ENCODE measurements at regions not wholly inside any gene's neighbourhood (a gene's known extent, or its start where the extent isn't known, plus 50 kb on each side); places are given as distances from the start of the nearest gene placed in this dataset.

DNA sequence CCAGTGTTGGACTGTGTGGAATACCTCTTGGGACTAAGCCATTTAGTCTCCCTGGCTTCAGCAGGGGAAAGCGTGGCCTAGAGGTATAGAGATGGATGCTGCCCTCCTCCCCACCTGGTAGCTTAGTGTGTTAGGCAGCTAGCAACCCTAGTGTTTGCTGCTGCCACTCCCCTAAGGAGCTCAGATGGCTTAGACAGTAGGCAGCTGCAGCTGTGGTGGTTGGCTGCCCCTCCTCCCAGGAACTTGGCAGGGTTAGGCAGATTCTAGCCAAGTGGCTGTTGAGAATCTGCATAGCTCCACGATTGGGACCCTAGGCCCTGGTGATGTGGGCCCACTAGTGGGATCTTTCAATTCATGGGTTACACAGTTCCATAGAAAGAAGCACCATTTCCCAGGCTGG is 550.4 kb upstream of the CHAC2 start:
- CTCF ChIA-PET = no interaction called here

More for the DNA sequence above, 550.4 kb upstream of the CHAC2 start:
- no peak overlapping the region for H3K9ac ChIP-seq (ENCODE audit: control insufficient read depth, insufficient read depth, low read length)
- TF ChIP-seq SREBF2 (IDR thresholded peaks at IDR 0.05; ENCODE audit: low read length) (no peak), EZH2 (IDR thresholded peaks at IDR 0.05; ENCODE audit: borderline replicate concordance, control insufficient read depth, low read depth, low read length) (no peak), RCOR1 (conservative IDR thresholded peaks at IDR 0.05; ENCODE audit: low read depth, low read length) (no peak), CBX3 (IDR thresholded peaks at IDR 0.05; ENCODE audit: borderline replicate concordance, low read depth) (no peak), RBBP5 (conservative IDR thresholded peaks at IDR 0.05) (no peak), RELA (IDR thresholded peaks at IDR 0.05; ENCODE audit: borderline replicate concordance, partially characterized antibody) (no peak), SUPT20H (IDR thresholded peaks at IDR 0.05; ENCODE audit: borderline replicate concordance, control insufficient read depth, low read depth, low read length) (no peak), NFYA (IDR thresholded peaks at IDR 0.05; ENCODE audit: borderline replicate concordance, low read depth, low read length) (no peak), NFIC (IDR thresholded peaks at IDR 0.05; ENCODE audit: low read depth, low read length) (no peak), ZNF207 (IDR thresholded peaks at IDR 0.05; ENCODE audit: borderline replicate concordance) (no peak), CREM (IDR thresholded peaks at IDR 0.05; ENCODE audit: low read depth) (no peak), MYB (IDR thresholded peaks at IDR 0.05; ENCODE audit: borderline replicate concordance, low read depth, low read length) (no peak), NRF1 (conservative IDR thresholded peaks at IDR 0.05; ENCODE audit: low read depth, low read length) (no peak), RB1 (IDR thresholded peaks at IDR 0.05; ENCODE audit: borderline replicate concordance) (no peak), MEF2B (IDR thresholded peaks at IDR 0.05; ENCODE audit: partially characterized antibody, poor library complexity, severe bottlenecking) (no peak), FOXM1 (IDR thresholded peaks at IDR 0.05; ENCODE audit: low read depth, low read length) (no peak)
- TF ChIP-seq, protein P1, sequence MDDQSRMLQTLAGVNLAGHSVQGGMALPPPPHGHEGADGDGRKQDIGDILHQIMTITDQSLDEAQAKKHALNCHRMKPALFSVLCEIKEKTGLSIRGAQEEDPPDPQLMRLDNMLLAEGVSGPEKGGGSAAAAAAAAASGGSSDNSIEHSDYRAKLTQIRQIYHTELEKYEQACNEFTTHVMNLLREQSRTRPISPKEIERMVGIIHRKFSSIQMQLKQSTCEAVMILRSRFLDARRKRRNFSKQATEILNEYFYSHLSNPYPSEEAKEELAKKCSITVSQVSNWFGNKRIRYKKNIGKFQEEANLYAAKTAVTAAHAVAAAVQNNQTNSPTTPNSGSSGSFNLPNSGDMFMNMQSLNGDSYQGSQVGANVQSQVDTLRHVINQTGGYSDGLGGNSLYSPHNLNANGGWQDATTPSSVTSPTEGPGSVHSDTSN (IDR thresholded peaks at IDR 0.05; ENCODE audit: insufficient replicate concordance, low read depth, low read length) = no peak
- TF ChIP-seq, protein P2, sequence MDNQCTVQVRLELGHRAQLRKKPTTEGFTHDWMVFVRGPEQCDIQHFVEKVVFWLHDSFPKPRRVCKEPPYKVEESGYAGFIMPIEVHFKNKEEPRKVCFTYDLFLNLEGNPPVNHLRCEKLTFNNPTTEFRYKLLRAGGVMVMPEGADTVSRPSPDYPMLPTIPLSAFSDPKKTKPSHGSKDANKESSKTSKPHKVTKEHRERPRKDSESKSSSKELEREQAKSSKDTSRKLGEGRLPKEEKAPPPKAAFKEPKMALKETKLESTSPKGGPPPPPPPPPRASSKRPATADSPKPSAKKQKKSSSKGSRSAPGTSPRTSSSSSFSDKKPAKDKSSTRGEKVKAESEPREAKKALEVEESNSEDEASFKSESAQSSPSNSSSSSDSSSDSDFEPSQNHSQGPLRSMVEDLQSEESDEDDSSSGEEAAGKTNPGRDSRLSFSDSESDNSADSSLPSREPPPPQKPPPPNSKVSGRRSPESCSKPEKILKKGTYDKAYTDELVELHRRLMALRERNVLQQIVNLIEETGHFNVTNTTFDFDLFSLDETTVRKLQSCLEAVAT (IDR thresholded peaks at IDR 0.05) = no peak
- TF ChIP-seq, protein P3, sequence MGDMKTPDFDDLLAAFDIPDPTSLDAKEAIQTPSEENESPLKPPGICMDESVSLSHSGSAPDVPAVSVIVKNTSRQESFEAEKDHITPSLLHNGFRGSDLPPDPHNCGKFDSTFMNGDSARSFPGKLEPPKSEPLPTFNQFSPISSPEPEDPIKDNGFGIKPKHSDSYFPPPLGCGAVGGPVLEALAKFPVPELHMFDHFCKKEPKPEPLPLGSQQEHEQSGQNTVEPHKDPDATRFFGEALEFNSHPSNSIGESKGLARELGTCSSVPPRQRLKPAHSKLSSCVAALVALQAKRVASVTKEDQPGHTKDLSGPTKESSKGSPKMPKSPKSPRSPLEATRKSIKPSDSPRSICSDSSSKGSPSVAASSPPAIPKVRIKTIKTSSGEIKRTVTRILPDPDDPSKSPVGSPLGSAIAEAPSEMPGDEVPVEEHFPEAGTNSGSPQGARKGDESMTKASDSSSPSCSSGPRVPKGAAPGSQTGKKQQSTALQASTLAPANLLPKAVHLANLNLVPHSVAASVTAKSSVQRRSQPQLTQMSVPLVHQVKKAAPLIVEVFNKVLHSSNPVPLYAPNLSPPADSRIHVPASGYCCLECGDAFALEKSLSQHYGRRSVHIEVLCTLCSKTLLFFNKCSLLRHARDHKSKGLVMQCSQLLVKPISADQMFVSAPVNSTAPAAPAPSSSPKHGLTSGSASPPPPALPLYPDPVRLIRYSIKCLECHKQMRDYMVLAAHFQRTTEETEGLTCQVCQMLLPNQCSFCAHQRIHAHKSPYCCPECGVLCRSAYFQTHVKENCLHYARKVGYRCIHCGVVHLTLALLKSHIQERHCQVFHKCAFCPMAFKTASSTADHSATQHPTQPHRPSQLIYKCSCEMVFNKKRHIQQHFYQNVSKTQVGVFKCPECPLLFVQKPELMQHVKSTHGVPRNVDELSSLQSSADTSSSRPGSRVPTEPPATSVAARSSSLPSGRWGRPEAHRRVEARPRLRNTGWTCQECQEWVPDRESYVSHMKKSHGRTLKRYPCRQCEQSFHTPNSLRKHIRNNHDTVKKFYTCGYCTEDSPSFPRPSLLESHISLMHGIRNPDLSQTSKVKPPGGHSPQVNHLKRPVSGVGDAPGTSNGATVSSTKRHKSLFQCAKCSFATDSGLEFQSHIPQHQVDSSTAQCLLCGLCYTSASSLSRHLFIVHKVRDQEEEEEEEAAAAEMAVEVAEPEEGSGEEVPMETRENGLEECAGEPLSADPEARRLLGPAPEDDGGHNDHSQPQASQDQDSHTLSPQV (IDR thresholded peaks at IDR 0.05) = no peak
- SMC1A ChIA-PET (ENCODE audit: uncharacterized antibody, unreplicated experiment) = no interaction called here
- DNase-seq (ENCODE audit: low read depth, low spot score) = no peak
- in situ Hi-C loops (cut with MboI) = no loop called here
- H3K27me3 ChIP-seq (replicated peaks in 1 of 2; ENCODE audit: control insufficient read depth in 2 of 2, insufficient read depth in 2 of 2, low read length in 1 of 2) = no peaks in the 10 kb centered on the region
- H3K4me1 ChIP-seq (ENCODE audit: control insufficient read depth, insufficient read depth, low read length) = no peaks in the 10 kb centered on the region
- 0% methylated on average over 2 of the region's 2 CpGs for WGBS (ENCODE audit: insufficient coverage, insufficient replicate concordance, low lambda C conversion rate, missing lambda C conversion rate)
- no peaks in the 10 kb centered on the region for H4K20me1 ChIP-seq (ENCODE audit: control insufficient read depth, insufficient read depth)
- RAD21 ChIA-PET (ENCODE audit: unreplicated experiment) = no interaction called here
- no peak for FAIRE-seq
- ATAC-seq = no peak
- no peaks in the 10 kb centered on the region for H3K79me2 ChIP-seq (ENCODE audit: control insufficient read depth, insufficient read depth, low read length)
- POLR2A ChIA-PET = no interaction called here
- intact Hi-C loops (cut with micrococcal nuclease; ENCODE audit: unreplicated experiment) = no loop called here
- H2AFZ ChIP-seq (ENCODE audit: control insufficient read depth, low read depth, low read length) = no peak overlapping the region
- H3K9me3 ChIP-seq (replicated peaks; ENCODE audit: control insufficient read depth, insufficient read depth, low read length) = no peaks in the 10 kb centered on the region
- H3K4me3 ChIP-seq = no peak overlapping the region
- no peaks in the 10 kb centered on the region for H3K36me3 ChIP-seq (ENCODE audit: control insufficient read depth in 2 of 2, insufficient read depth in 2 of 2, low read length in 1 of 2)
- no TSS peak for BruUV-seq (replicated peaks)
- H3K4me2 ChIP-seq (ENCODE audit: control insufficient read depth, insufficient read depth) = no peak overlapping the region
- no peak overlapping the region for H3K27ac ChIP-seq (ENCODE audit: control insufficient read depth, insufficient read depth)
